GM21360 (cell line): ENCODE measurements at regions not wholly inside any gene's neighbourhood (a gene's known extent, or its start where the extent isn't known, plus 50 kb on each side); places are given as distances from the start of the nearest gene placed in this dataset.
"Not testable (repeated sequence)": the region's sequence is repeated elsewhere in the genome, so short reads cannot be mapped to it uniquely, and the experiment has no call there.

Experiments used
- ATAC-seq: cut with Tn5 transposase; IDR thresholded peaks from one replicate; pipeline ENCODE4 v1.9.1; 2021; ENCODE audit warnings: mild to moderate bottlenecking, moderate library complexity; ENCODE audit not compliant: unreplicated experiment

DNA sequence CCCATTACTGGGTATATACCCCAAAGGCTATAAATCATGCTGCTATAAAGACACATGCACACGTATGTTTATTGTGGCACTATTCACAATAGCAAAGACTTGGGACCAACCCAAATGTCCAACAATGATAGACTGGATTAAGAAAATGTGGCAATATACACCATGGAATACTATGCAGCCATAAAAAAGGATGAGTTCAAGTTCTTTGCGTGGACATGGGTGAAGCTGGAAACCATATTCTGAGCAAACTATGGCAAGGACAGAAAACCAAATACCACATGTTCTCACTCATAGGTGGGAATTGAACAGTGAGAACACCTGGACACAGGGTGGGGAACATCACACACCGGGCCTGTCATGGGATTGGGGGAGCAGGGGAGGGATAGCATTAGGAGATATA is 54.4 kb upstream of the MUCL1 start:
- ATAC-seq: not testable (repeated sequence)

DNA sequence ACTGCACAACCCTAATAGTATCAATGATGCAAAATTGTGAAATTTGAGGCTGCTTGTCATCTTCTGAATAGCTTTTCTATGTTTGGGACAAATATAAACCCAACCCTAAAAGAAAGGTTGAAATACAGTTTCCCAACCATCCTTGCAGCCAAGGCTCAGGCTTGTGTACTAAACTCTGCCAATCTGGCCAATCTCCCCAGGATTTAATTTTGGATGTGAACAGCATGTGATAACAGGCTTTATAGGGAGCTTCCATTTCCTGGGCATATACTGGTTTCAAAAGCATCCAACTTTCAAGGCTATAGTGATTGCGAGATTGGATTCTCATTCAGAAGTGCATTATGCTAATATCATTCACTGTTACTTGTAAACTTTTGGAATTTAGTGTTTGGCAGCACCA is 55.7 kb upstream of the MUCL1 start:
- no peak for ATAC-seq

DNA sequence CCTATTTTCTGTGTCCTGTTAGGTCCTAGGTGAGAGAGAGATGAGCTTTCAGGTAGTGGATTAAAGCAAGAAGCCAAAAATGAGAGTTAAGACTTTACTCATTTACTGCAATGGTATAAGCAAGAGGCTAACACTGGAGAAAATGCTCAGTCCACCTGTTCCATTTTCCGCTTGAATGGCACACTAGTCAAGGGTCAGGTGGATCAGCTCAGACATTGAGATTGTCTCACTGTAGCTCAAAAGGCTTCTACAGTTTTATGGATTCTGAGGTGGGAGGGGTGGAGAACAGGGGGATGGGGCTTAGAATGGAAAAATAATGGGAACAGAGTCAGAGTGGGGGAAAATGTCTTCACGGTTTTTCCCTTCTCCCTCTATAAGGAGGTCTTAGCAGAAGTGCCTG is 57.3 kb upstream of the MUCL1 start:
- ATAC-seq: no peak

DNA sequence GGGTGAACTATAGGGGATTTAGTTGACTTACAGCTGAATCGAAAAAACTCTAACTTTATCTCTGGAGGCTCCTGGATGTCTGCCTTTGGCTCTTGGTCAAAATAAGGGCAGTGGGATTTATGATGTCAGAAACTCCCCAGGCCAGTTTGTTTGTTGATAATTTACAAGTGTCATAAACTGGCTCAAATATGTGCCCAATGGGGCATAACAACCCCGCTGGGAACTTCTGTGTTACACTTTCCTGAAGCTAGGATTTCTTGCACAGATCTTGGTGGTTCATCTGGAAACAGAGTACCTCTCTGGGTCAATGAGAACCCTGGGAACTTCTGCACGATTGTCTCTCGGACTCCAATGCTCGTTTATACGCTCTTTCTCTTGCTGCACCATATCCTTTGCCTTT is 58.7 kb upstream of the MUCL1 start:
- no peak for ATAC-seq

DNA sequence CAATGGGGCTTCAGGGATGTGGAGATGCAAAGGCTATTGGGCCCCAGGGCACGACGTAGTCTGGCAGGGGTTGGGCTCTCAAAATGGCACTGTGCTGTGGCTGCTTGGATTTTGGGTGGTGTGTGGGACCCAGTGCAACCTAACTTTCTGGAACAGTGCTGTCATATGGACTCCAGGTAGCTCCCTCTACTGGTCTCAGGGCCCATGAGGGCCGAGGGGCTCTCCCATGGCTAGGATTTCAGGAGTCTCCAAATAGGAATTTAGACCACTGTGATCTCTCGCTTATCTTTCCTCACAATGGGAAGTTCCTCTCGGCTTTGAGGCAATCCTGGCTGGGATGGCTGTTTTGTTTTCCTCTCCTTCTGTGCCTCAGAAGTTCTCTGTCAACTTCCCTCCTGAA is 68.2 kb upstream of the MUCL1 start:
- ATAC-seq: no peak

DNA sequence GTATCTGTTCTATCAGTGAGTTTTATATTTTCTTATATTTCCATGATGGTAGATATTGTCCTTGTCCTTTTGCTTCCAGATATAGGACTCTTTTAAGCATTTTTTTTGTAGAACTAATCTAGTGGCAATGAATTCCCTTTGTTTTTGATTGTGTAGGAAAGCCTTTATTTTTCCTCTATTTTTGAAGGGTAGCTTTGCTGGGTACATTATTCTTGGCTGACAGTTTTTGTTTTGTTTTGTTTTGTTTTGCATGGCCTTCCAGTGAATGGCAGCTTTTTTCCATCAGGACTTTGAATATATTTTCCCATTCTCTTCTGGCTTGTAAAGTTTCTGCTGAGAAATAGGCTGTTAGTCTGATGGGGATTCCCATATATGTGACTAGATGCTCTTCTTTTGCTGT is 70.2 kb upstream of the MUCL1 start:
- ATAC-seq: no peak

GRCh38 chr12:54777031-54777430 is 77.3 kb upstream of the MUCL1 start:
- ATAC-seq: not testable (repeated sequence)

GRCh38 chr12:54773593-54773992 is 80.7 kb upstream of the MUCL1 start:
- ATAC-seq: no peak

DNA sequence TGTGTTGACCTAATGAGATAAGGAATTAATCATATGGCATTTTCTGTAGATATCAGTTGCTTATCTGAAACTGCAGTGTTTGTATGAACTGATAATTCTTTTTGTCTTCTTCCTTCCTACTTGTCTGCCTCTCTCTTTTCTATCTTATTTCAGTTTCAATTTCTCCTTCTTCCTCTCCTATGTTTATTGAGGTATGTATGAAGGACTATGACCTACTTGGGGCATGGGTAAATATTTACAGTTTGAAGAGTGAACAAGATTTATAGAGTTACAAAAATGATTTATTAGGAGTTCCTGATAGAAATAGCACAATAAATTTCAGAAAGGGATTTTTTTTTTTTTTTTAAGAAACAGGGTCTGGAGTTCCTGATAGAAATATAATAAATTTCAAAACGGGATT is 88.7 kb upstream of the MUCL1 start:
- no peak for ATAC-seq

DNA sequence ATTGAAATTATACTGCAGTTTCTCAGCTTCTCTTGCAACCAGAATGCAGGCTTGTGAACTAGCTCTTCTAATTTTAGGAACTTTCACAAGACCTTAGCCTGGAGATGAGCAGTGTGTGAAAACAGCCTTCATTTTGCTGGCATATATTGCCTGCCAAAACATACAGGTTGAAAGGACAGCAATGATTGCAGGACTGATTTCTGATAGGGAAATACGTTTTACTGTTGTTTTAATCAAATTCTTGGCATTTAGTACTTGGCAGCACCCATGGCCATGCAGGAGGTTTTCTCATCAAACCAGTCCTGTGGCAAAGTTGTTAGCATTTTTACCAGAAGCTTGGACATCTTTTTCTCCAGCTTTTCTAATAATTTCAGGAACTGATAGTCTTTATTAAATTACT is 91.9 kb upstream of the MUCL1 start:
- ATAC-seq: no peak

GRCh38 chr12:54759751-54760150 is 94.6 kb upstream of the MUCL1 start:
- no peak for ATAC-seq

DNA sequence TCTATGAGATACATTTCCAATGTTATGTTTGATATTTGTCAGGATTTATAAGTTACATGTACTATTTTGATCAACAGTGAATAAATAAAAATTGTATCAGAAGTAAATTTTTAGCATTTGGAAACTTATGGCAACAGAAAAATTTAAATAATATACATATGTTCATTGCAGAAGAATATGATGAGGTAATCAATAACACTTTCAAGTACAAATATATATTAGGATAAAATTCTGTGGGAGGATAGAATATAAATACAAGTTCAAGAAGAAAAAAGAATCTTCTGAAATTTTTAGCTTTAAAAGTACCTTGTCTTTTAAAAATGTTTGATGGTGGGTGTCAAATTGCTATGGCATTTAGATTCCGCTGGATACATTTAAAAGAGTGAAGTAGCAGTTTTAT is 102.8 kb upstream of the MUCL1 start:
- no peak for ATAC-seq

DNA sequence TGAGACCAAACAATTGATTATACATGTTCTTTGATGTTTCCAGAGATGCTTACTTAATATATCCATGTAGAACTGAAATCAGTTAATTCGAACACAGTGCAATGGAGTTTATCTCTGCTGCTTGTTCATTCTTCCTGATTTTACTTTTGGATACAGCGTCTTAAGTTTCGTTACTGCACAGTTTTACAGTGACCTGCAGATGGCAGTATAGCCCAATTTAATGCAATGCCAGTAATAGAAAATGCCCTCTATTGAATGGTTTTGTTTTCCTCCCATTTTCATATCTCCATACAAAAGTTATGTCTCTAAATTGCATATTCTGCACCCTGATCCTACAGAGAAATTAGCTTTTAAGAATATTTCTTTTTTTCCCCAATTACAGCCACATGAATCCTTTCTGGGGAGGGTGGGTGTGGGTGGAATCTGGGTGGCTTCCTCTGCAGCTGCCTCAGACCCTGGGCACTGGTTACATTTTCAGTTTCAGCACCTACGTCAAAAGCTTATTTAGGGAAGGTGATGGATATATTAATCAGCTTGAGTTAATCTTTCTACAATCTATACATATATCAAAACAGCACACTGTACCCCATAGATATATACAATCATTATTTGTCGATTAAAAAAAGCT is 101.1 kb upstream of the DCD start:
- ATAC-seq: peak; percentile 71

- ATAC-seq: no peak
These were observed 96.4 kb upstream of the DCD start for GRCh38 chr12:54744590-54744989.

DNA sequence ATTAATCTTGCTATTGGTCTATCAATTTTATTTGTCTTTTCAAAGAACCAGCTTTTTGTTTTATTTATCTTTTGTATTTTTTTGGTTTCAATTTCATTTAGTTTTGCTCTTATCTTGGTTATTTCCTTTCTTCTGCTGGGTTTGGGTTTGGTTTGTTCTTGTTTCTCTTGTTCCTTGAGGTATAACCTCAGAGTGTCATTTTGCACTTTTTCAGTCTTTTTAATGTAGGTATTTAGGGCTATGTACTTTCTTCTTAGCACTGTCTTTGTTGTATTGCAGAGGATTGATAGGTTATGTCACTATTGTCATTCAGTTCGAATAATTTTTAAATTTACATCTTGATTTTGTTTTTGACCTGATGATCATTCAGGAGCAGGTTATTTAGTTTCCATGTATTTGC is 92.7 kb upstream of the DCD start:
- ATAC-seq: no peak

DNA sequence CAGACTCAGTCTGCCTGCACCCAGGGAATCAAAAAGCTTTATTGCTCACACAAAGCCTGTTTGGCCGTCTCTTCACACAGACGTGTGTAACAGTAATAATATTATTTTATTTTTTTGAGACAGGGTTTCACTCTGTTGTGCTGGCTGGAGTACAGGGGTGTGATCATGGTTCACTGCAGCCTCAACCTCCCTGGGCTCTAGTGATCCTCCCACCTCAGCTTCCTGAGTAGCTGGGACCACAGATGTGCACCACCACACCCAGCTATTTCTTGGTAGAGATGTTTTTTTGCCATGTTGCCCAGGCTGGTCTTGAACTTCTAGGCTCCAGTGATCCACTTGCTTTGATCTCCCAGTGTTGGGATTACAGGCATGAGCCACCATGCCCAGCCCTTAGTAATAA is 88.4 kb upstream of the DCD start:
- ATAC-seq: no peak

DNA sequence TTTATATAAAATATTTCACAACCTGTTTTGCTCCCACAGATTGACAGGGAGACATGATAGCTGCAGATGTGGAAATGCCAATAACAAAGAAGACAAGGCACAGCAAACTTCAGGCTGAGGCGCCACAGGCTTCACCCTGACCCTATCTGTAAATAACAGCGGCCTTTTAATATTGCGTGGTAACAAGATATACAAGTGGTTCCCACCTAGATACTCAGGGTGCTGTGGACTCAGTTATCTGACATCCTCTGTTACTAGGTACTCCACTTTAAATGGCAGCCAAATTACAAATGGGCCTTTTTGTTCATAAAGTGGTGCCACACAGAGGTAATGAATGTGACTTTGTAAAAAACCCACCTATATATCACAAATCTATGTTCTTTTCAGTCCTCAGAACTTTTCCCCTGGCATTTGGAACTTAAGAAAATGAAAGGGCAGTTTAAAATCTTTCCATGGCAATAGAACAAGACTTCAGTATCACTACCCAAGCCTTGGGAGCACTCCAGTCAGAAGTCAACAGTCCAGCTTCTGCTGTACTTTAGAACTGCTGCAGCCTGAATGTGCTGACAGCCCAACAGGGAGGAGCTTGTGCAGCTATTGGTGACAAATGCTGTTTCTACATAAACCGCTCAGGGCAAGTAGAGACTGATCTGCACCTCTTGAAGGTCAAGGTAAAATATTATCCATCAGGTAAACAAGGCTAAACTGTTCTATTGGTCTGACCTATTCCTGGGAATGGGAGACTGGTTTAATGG is 86.2 kb upstream of the DCD start:
- ATAC-seq: no peak

GRCh38 chr12:54725233-54725843 is 77.2 kb upstream of the DCD start:
- no peak for ATAC-seq

DNA sequence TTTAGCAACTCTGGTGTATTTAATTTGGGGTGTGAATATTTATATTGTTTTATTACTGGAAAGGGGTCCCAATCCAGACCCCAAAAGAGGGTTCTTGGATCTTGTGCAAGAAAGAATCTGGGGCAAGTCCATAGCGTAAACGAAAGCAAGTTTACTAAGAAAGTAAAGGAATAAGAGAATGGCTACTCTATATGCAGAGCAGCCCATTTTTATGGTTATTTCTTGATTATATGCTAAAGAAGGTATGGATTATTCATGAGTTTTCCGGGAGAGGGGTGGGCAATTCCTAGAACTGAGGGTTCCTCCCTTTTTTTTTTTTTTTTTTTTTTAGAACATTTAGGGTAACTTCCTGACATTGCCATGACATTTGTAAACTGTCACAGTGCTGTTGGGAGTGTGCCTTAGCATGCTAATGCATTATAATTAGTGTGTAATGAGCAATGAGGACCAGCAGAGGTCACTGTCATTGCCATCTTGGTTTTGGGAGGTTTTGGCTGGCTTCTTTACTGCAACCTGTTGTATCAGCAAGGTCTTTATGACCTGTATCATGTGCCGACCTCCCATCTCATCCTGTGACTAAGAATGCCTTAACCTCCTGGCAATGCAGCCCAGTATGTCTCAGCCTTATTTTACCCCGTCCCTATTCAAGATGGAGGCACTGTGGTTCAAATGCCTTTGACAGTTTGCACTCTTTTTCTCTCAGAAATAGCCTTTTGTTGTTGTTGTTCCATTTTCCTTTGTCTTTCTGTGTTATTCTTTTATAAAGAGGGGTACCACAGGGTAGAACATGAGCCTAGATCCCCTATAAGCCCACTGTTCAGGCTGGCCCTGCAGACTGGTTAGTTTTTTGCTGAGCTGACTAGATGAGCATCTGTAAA is 75.5 kb upstream of the DCD start:
- ATAC-seq: no peak

GRCh38 chr12:54721312-54721711 is 73.1 kb upstream of the DCD start:
- no peak for ATAC-seq

GRCh38 chr12:54719691-54720090 is 71.5 kb upstream of the DCD start:
- ATAC-seq: no peak
